ELF-1 (cell line): ENCODE measurements at regions not wholly inside any gene's neighbourhood (a gene's known extent, or its start where the extent isn't known, plus 50 kb on each side); places are given as distances from the start of the nearest gene placed in this dataset.

ENCODE experiments used
- DNase-seq: peaks from one replicate; pipeline ENCODE4 v3.0.0-alpha.2; 2016; ENCODE audit warnings: low read depth, low spot score

DNA sequence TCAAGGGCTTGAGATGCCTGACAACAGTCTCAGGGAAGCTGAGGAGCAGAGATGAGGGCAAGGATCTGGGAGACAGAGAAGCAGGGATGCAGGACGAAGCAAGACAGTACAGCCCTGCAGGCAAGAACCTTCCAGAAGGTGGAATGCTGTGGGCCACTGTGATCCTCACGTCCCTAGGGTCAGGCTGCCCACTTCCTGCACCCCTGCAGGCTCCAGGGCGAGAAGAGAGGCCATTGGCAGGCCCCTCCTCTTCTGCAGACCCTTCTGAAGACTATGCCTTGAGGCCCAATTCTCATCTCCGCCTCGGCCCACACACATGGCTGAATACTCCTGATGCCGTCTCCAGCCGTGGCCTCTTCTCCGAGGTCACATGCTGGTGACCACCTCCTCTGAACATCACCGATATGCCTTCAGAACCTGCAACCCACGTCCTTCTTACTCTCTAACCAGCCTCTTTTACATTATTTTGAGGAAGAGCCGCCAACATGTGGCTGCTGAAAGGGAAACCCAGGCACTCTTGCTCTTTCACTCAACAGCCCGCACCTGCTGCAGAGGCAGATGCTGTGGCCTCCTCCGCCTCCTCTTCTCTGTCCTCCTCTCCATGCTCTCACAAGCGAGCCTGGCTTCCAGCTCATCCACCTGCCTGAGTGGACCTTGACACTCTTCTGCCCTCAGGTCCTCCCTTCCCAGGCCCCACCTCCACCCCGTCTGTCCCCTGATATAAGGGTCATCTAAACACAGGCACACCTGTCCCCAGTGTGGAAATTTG lies 181.5 kb downstream of the IRX2 start:
- no peak for DNase-seq

DNA sequence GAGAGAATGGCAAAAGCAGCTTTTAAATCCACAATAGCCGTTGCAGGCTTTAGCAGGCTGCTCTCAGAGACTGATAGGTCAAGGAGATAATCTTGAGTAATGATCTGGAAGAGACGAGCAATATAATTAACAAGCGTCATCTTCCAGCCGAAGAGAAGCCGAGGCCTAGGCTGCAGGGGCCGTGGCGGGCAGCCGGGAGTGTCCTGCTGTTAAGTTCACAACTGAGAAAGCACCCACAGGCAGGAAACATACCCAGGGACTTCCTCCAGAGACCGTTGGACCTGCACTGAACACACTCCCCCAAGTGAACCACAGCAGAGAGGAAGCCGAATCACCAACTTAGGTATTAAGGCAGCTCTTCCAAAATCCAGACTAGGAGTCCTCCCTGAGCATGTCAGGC lies 182.3 kb downstream of the IRX2 start:
- no peak for DNase-seq

- no peak for DNase-seq
Measured at GRCh38 chr5:2566284-2566683, 185.2 kb downstream of the IRX2 start.

DNA sequence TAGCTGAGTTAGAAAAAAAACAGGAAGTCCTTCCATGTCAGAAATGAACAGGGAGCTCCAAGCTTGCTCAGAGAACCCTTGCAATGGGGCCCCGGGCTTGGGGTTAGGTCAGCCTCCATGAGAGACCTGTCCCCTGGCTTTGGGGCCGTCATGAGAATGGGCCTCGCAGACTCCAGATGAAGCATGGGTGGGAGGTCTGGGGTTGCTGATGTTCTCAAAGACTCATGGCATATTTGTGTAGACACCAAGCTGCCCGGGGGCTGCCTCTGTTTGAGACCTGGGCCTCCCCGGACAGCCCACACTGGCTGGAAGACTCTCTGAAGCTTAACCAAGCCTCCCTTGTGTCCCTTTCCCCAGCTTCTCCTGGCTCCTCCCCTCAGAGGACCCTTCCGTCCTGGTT lies 186.3 kb downstream of the IRX2 start:
- DNase-seq = no peak

DNA sequence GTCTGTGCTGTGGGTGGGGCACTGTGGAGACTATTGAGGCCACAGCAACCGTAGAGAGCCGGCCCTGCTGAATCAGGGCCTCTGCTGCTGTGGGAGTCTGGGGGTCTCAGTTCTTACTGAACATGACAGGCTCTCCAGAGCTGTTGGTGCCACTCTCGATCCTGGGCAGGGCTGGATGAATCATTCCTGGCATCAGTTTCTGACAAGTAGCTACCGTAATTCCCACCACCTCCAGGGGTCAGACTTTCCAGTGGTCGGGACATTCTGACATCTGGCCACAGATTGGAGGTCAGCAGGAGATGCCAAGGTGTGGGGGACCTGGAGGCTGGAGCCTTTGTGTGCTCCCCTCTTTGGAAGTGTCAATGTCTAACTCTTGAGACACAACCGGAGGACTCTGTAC lies 188.4 kb downstream of the IRX2 start:
- no peak for DNase-seq

- no peak for DNase-seq
Measured at GRCh38 chr5:2562036-2562435, 189.4 kb downstream of the IRX2 start.

DNA sequence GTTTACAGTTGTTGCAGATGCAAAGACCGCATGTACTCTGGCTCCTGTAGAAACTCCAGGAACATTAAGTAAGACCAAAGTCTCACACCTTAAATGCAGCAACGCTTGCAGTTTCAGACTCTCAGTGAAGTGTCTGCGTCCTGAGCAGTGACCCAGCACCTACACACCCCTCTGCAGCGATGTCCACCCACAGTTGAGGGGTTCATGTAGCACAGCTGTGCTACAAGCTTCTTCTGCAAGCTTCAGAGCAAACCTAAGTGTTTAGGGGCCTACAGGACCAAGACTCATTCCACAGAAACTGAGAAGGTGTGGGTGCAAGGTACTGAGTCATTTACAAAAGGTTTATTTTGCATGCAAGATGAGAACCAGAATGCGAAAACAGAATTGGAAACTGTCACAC lies 191.0 kb downstream of the IRX2 start:
- no peak for DNase-seq

GRCh38 chr5:2557435-2557834 lies 194.0 kb downstream of the IRX2 start:
- DNase-seq = no peak

DNA sequence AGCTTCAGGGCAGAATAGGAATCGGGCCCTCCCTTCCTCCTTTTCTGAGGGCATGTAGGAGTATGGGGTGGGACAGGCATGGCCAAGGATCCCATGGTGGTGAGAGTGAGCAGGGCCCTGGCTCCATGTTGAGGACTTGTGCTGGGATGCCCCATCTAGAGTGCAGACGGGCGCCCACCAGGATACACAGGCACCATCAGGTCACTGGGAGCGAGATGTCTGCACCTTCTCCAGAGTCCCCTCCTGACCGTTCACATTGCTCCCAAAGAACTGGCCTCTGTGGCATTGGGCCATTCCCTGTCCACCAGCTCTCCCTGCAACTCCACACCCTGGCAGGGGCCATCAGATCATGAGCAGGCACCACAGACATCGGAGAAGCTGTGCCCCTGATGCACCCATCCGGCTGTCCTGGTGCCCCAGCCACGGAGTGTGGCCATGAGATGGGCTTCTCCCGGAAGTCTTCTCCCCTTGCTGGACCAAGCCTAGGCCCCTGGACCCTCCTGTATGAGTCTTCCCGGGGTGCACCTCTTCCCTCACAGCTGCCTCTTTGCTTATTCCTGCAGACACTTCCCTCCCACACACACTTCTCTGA lies 195.0 kb downstream of the IRX2 start:
- DNase-seq = no peak

GRCh38 chr5:2553611-2554010 lies 197.9 kb downstream of the IRX2 start:
- DNase-seq = no peak

GRCh38 chr5:2550509-2550908 lies 201.0 kb downstream of the IRX2 start:
- DNase-seq = no peak

GRCh38 chr5:2549900-2550299 lies 201.6 kb downstream of the IRX2 start:
- no peak for DNase-seq

DNA sequence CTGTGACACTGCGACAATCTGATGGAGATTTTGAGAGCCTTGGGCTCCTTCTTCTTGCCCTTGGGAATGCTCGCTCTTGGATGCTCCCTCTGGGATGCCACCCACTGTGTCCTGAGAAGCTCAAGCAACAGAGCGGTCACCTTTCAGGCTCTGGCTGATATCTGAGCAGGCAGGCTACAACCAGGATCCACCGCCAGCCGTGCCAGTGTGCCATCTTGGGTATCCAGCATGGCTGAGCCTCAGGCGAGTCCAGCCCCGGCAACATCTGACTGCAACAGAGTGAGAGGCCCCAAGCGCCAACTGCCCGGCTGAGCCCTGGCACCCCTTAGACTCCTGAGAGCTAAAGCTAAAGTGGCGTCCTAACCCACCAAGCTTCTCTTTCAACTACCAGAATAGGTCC lies 202.1 kb downstream of the IRX2 start:
- no peak for DNase-seq

- no peak for DNase-seq
Measured at GRCh38 chr5:2546938-2547337, 204.5 kb downstream of the IRX2 start.

DNA sequence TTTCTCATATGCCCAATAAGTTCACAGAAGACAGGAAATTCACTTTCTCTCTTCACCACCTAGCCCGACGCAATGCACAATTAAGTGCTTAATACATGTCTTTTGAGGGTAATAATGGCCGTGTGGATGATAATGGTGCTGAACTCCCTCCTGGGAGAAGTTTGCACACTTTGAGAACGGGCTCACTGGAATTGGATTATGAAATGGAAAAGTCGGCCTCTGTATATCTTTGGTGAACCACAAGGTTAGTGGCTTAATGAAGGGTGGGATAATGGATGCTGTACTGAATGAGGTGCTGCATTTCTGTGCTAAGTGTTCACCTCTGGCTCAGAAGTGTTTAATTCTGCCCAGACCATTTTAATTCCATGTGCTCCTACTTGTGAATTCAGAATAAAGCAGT lies 207.5 kb downstream of the IRX2 start:
- DNase-seq = no peak

GRCh38 chr5:2542821-2543220 lies 208.7 kb downstream of the IRX2 start:
- DNase-seq = no peak

- DNase-seq = no peak
Measured at GRCh38 chr5:2542026-2542425, 209.5 kb downstream of the IRX2 start.

DNA sequence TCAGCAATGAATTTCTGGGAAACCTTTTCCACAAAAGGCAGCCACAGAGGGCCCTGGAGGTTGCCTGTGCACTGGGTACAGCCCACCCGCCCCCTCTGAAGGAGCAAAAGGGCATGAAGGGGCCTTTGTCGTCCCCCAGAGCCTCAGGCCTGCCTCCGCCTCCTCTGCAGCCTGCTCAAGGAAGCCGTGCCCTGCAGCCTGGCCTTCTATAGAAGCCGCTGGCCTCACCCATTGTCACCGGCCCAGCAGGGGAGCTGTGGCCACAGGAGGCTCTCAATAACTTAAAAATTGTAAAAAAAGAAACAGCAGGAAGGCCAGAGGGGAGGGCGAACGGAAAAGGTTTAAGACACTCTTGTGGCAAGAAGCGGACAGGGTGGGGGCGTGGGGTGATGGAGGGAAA lies 213.3 kb downstream of the IRX2 start:
- peak; percentile 88 for DNase-seq

- peak; percentile 29 for DNase-seq
Measured at GRCh38 chr5:2537378-2538145, 213.9 kb downstream of the IRX2 start.

GRCh38 chr5:2536632-2537377 lies 214.7 kb downstream of the IRX2 start:
- peak; percentile 16 for DNase-seq

- DNase-seq = no peak
Measured at GRCh38 chr5:2534970-2535369, 216.5 kb downstream of the IRX2 start.

GRCh38 chr5:2534251-2534650 lies 217.2 kb downstream of the IRX2 start:
- DNase-seq = no peak
